Thoracic aorta (tissue), 2 donors: ENCODE measurements at regions not wholly inside any gene's neighbourhood (a gene's known extent, or its start where the extent isn't known, plus 50 kb on each side); places are given as distances from the start of the nearest gene placed in this dataset.

ENCODE experiments used
- ATAC-seq: fragments of 150-250 bp; one replicate; pipeline ENCODE4 v1.8.0; 2017; ENCODE audit warnings: low read depth; ENCODE audit not compliant: insufficient number of reproducible peaks, low FRiP score
- DNase-seq: peaks from one replicate; pipeline ENCODE4 v3.0.0-alpha.2; 2020; ENCODE audit warnings: low spot score
- H3K27ac ChIP-seq, 2 donors: fragments of 200-600 bp; sonication (generic); 1 replicate in 1 of 2; 2 replicates in 1 of 2; pipeline ENCODE4 v1.5.1; 2016; ENCODE audit warnings: mild to moderate bottlenecking in 2 of 2, moderate library complexity in 2 of 2
- H3K27me3 ChIP-seq: fragments of 200-600 bp; sonication (generic); replicated peaks from 2 replicates; pipeline ENCODE4 v1.6.0; 2016; ENCODE audit warnings: mild to moderate bottlenecking; ENCODE audit not compliant: insufficient read depth
- H3K36me3 ChIP-seq: fragments of 200-600 bp; sonication (generic); one replicate; pipeline ENCODE4 v1.5.1; 2016
- H3K4me1 ChIP-seq, 2 donors: fragments of 200-600 bp; sonication (generic); 1 replicate in 1 of 2; 2 replicates in 1 of 2; pipeline versions ENCODE4 v1.5.1 to v1.6.0; 2016; ENCODE audit warnings: low read depth in 2 of 2, mild to moderate bottlenecking in 1 of 2; ENCODE audit not compliant: control insufficient read depth in 1 of 2
- H3K4me3 ChIP-seq: fragments of 200-600 bp; sonication (generic); 2 replicates; pipeline ENCODE4 v1.5.1; 2016; ENCODE audit warnings: mild to moderate bottlenecking
- H3K9me3 ChIP-seq: fragments of 200-600 bp; sonication (generic); 2 replicates; pipeline ENCODE4 v1.5.1; 2016
- CTCF ChIP-seq: fragments of 200-600 bp; sonication (generic); IDR thresholded peaks from one replicate; pipeline ENCODE4 v1.5.1; 2019; ENCODE audit warnings: antibody characterized with exemption

- no peaks in the 10 kb centered on the region for H3K4me1 ChIP-seq
- H3K27me3 ChIP-seq, result no peaks in the 10 kb centered on the region
- no peak for TF ChIP-seq CTCF
- no peak overlapping the region for H3K27ac ChIP-seq
- H3K4me3 ChIP-seq, result no peak overlapping the region
- no peaks in the 10 kb centered on the region for H3K36me3 ChIP-seq
- no peak for DNase-seq
- H3K9me3 ChIP-seq, result no peaks in the 10 kb centered on the region
- no peak for ATAC-seq
Observed at GRCh38 chr6:4243237-4243636, 107.9 kb upstream of the ECI2 start.

- no peaks in the 10 kb centered on the region for H3K4me1 ChIP-seq
- no peak for ATAC-seq
Observed at GRCh38 chr6:4242601-4243000, 107.2 kb upstream of the ECI2 start.

GRCh38 chr6:4240148-4240547, 104.8 kb upstream of the ECI2 start:
- no peak overlapping the region for H3K4me3 ChIP-seq
- no peak for TF ChIP-seq CTCF
- H3K36me3 ChIP-seq, result no peaks in the 10 kb centered on the region
- H3K4me1 ChIP-seq, result no peaks in the 10 kb centered on the region
- H3K27ac ChIP-seq, result no peak overlapping the region
- no peak for ATAC-seq
- DNase-seq, result no peak
- no peaks in the 10 kb centered on the region for H3K27me3 ChIP-seq
- no peaks in the 10 kb centered on the region for H3K9me3 ChIP-seq

More at GRCh38 chr6:4242601-4243000, 107.2 kb upstream of the ECI2 start:
- no peaks in the 10 kb centered on the region for H3K9me3 ChIP-seq
- no peaks in the 10 kb centered on the region for H3K36me3 ChIP-seq
- no peak overlapping the region for H3K4me3 ChIP-seq
- no peak for TF ChIP-seq CTCF
- no peaks in the 10 kb centered on the region for H3K27me3 ChIP-seq
- no peak overlapping the region for H3K27ac ChIP-seq
- DNase-seq, result no peak

DNA sequence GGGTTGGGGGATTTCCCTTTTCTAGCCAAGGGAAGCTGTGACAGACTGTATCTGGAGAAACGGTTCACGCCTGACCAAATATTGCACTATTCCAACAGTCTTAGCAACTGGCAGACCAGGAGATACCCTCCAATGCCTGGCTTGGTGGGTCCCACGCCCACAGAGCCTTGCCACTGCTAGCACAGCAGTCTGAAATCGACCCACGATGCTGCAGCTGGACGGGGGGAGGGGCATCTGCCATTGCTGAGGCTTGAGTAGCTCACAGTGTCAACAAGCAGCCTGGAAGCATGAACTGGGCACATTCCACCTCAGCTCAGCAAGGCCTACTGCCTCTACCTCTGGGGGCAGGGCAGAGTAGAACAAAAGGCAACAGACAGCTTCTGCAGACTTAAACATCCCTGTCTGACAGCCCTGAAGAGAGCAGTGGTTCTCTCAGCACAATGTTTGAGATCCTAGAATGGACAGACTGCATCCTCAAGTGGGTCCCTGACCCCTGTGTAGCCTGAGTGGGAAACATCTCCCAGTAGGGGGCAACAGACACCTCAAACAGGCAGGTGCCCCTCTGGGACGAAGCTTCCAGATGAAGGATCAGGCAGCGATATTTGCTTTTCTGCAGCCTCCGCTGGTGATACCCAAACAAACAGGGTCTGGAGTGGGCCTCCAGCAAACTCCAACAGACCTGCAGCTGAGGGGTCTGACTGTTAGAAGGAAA, 89.9 kb upstream of the ECI2 start:
- DNase-seq (no peak), ATAC-seq (no peak)
- Histone ChIP-seq H3K9me3 (no peaks in the 10 kb centered on the region), H3K4me1 (no peaks in the 10 kb centered on the region), H3K4me3 (no peak overlapping the region), H3K27me3 (no peaks in the 10 kb centered on the region), H3K36me3 (no peaks in the 10 kb centered on the region), H3K27ac (no peak overlapping the region)
- no peak for TF ChIP-seq CTCF

- ATAC-seq, result no peak
- no peak for DNase-seq
- Histone ChIP-seq H3K4me3 (no peak overlapping the region), H3K4me1 (no peaks in the 10 kb centered on the region), H3K27me3 (no peaks in the 10 kb centered on the region), H3K27ac (no peak overlapping the region), H3K36me3 (no peaks in the 10 kb centered on the region), H3K9me3 (no peaks in the 10 kb centered on the region)
- TF ChIP-seq CTCF, result no peak
Observed at GRCh38 chr6:4224067-4224978, 88.9 kb upstream of the ECI2 start.
